RPMI8226 (cell line): ENCODE measurements at regions not wholly inside any gene's neighbourhood (a gene's known extent, or its start where the extent isn't known, plus 50 kb on each side); places are given as distances from the start of the nearest gene placed in this dataset.
A peak's percentile ranks its signal among the peaks of the same experiment; 100 is the strongest.

Source experiments
- DNase-seq: peaks from one replicate; pipeline ENCODE4 v3.0.0-alpha.2; 2015

- DNase-seq: no peak
Measured at GRCh38 chr1:13878021-13878420, 178.0 kb downstream of the PRDM2 start.

- no peak for DNase-seq
Measured at GRCh38 chr1:13878451-13878850, 178.5 kb downstream of the PRDM2 start.

GRCh38 chr1:13881385-13882088 is 181.5 kb downstream of the PRDM2 start:
- DNase-seq: no peak

GRCh38 chr1:13888351-13888986 is 188.5 kb downstream of the PRDM2 start:
- DNase-seq: peak; percentile 43

- no peak for DNase-seq
Measured at GRCh38 chr1:13889495-13889894, 189.5 kb downstream of the PRDM2 start.

- DNase-seq: no peak
Measured at GRCh38 chr1:13890766-13891165, 190.8 kb downstream of the PRDM2 start.

- DNase-seq: peak; percentile 71
Measured at GRCh38 chr1:13892198-13892597, 192.2 kb downstream of the PRDM2 start.

GRCh38 chr1:13892671-13893325 is 192.8 kb downstream of the PRDM2 start:
- peak; percentile 60 for DNase-seq

- DNase-seq: peak; percentile 64
Measured at GRCh38 chr1:13893409-13893821, 193.4 kb downstream of the PRDM2 start.

- DNase-seq: peak; percentile 72
Measured at GRCh38 chr1:13896932-13897331, 196.9 kb downstream of the PRDM2 start.

- DNase-seq: peak; percentile 99
Measured at GRCh38 chr1:13898406-13898805, 198.4 kb downstream of the PRDM2 start.

- DNase-seq: no peak
Measured at GRCh38 chr1:13899856-13900255, 199.9 kb downstream of the PRDM2 start.

- no peak for DNase-seq
Measured at GRCh38 chr1:13900583-13900982, 200.6 kb downstream of the PRDM2 start.

- no peak for DNase-seq
Measured at GRCh38 chr1:13901039-13901438, 201.1 kb downstream of the PRDM2 start.

GRCh38 chr1:13901597-13901996 is 201.6 kb downstream of the PRDM2 start:
- DNase-seq: no peak

GRCh38 chr1:13908128-13908527 is 208.1 kb downstream of the PRDM2 start:
- peak; percentile 67 for DNase-seq

GRCh38 chr1:13911697-13912619 is 212.0 kb downstream of the PRDM2 start:
- DNase-seq: peak; percentile 59

- DNase-seq: no peak
Measured at GRCh38 chr1:13913396-13913795, 213.4 kb downstream of the PRDM2 start.

GRCh38 chr1:13916530-13916929 is 216.5 kb downstream of the PRDM2 start:
- no peak for DNase-seq

- peak; percentile 65 for DNase-seq
Measured at GRCh38 chr1:13917607-13918006, 217.6 kb downstream of the PRDM2 start.

GRCh38 chr1:13918862-13919261 is 218.9 kb downstream of the PRDM2 start:
- no peak for DNase-seq

- DNase-seq: peak; percentile 66
Measured at GRCh38 chr1:13921190-13921589, 221.2 kb downstream of the PRDM2 start.
